Loucy (cell line): ENCODE measurements at regions not wholly inside any gene's neighbourhood (a gene's known extent, or its start where the extent isn't known, plus 50 kb on each side); places are given as distances from the start of the nearest gene placed in this dataset.

ENCODE experiments used
- EZH2phosphoT487 ChIP-seq: fragments of 200-600 bp; IDR thresholded peaks from 2 replicates; pipeline ENCODE4 v1.6.1; 2018; ENCODE audit warnings: antibody characterized with exemption, mild to moderate bottlenecking, moderate library complexity, borderline replicate concordance
- TF ChIP-seq, protein P1 (sequence below): fragments of 200-600 bp; sonication (generic); conservative IDR thresholded peaks from 2 replicates; pipeline ENCODE4 v1.5.1; 2014; ENCODE audit warnings: mild to moderate bottlenecking, antibody characterized with exemption, low read length

DNA sequence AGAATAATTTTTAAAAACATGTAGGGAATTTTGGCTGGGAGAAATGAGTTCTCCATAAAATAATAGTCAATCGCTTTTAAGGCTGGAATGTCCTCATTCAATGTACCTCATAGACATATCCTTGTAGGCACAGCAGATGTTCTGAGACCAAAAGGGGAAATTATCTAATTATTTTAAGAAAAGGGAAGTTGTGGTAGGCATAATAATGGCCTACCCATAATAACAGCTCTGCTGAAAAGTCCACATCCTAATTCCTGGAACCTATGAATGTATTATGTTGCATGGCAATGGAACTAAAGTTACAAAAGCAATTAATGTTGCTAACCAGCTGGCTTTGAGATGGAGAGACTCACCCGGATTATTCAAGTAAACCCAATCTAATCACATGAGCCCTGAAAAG lies 216.1 kb downstream of the TRIM36 start:
- TF ChIP-seq, protein P1, sequence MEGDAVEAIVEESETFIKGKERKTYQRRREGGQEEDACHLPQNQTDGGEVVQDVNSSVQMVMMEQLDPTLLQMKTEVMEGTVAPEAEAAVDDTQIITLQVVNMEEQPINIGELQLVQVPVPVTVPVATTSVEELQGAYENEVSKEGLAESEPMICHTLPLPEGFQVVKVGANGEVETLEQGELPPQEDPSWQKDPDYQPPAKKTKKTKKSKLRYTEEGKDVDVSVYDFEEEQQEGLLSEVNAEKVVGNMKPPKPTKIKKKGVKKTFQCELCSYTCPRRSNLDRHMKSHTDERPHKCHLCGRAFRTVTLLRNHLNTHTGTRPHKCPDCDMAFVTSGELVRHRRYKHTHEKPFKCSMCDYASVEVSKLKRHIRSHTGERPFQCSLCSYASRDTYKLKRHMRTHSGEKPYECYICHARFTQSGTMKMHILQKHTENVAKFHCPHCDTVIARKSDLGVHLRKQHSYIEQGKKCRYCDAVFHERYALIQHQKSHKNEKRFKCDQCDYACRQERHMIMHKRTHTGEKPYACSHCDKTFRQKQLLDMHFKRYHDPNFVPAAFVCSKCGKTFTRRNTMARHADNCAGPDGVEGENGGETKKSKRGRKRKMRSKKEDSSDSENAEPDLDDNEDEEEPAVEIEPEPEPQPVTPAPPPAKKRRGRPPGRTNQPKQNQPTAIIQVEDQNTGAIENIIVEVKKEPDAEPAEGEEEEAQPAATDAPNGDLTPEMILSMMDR: no peak
- no peak for TF ChIP-seq EZH2phosphoT487
